IMR-90 (cell line): ENCODE measurements at regions not wholly inside any gene's neighbourhood (a gene's known extent, or its start where the extent isn't known, plus 50 kb on each side); places are given as distances from the start of the nearest gene placed in this dataset.
A peak's percentile ranks its signal among the peaks of the same experiment; 100 is the strongest.

Experiments
- CEBPB ChIP-seq: IDR thresholded peaks from 2 replicates; pipeline ENCODE4 v1.6.1; 2012; ENCODE audit warnings: low read depth, low read length, improper control_type of control experiment
- CTCF ChIP-seq: conservative IDR thresholded peaks from 2 replicates; pipeline ENCODE4 v1.5.1; 2012; ENCODE audit warnings: mild to moderate bottlenecking, low read depth, low read length, improper control_type of control experiment
- MXI1 ChIP-seq: IDR thresholded peaks from 2 replicates; pipeline ENCODE4 v1.6.1; 2012; ENCODE audit warnings: low read depth, mild to moderate bottlenecking, low read length, moderate library complexity, borderline replicate concordance
- NFE2L2 ChIP-seq: fragments of 150-350 bp; IDR thresholded peaks from 2 replicates; pipeline ENCODE4 v1.6.1; 2016; ENCODE audit warnings: low read depth, mild to moderate bottlenecking, low read length
- POLR2A ChIP-seq: IDR thresholded peaks from 2 replicates; pipeline ENCODE4 v1.6.1; 2012; ENCODE audit warnings: mild to moderate bottlenecking, low read depth, low read length
- RAD21 ChIP-seq: IDR thresholded peaks from 2 replicates; pipeline ENCODE4 v1.6.1; 2012; ENCODE audit warnings: low read length, improper control_type of control experiment
- SMC3 ChIP-seq: fragments of 150-350 bp; IDR thresholded peaks from 2 replicates; pipeline ENCODE4 v1.6.1; 2016; ENCODE audit warnings: low read depth, mild to moderate bottlenecking, antibody characterized with exemption, low read length, moderate library complexity
- TF ChIP-seq, protein P1 (sequence below): fragments of 150-350 bp; IDR thresholded peaks from 2 replicates; pipeline ENCODE4 v1.6.1; 2017; ENCODE audit warnings: mild to moderate bottlenecking, antibody characterized with exemption, low read length, low read depth

DNA sequence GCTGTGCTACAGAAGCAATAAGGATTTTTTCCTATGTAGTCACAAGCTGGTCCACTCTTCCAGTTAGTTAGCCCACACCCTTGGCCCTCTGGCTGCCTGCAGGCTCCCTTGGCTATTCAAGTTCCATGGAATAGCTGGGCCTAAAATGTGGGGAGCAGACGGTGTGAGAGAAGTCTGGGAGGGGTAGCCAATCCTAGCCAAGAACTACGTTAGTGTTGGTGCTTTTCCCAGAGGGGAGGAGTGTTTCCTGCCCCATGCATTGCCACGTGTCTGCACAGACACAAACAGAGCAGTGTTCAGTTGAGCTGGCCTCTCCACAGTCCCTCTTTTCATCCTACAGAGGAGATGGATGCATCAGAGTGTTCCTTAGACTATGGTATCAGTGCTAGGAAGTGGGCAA, 59.0 kb upstream of the IPO9 start:
- TF ChIP-seq CTCF (no peak), RAD21 (no peak), POLR2A (no peak), CEBPB (no peak), MXI1 (peak; percentile 87; the same call in 1 of the 2 replicates), SMC3 (no peak), NFE2L2 (no peak)
- TF ChIP-seq, protein P1, sequence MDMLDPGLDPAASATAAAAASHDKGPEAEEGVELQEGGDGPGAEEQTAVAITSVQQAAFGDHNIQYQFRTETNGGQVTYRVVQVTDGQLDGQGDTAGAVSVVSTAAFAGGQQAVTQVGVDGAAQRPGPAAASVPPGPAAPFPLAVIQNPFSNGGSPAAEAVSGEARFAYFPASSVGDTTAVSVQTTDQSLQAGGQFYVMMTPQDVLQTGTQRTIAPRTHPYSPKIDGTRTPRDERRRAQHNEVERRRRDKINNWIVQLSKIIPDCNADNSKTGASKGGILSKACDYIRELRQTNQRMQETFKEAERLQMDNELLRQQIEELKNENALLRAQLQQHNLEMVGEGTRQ: peak; percentile 51; the same call in 1 of the 2 replicates
